NCI-H510A treated with DMSO at 0.1 percent for 48 hours (cell line): ENCODE measurements at regions not wholly inside any gene's neighbourhood (a gene's known extent, or its start where the extent isn't known, plus 50 kb on each side); places are given as distances from the start of the nearest gene placed in this dataset.
A peak's percentile ranks its signal among the peaks of the same experiment; 100 is the strongest.

Experiments used
- DNase-seq: peaks from one replicate; lab custom pipeline; 2025; lab: John Stamatoyannopoulos, UW

DNA sequence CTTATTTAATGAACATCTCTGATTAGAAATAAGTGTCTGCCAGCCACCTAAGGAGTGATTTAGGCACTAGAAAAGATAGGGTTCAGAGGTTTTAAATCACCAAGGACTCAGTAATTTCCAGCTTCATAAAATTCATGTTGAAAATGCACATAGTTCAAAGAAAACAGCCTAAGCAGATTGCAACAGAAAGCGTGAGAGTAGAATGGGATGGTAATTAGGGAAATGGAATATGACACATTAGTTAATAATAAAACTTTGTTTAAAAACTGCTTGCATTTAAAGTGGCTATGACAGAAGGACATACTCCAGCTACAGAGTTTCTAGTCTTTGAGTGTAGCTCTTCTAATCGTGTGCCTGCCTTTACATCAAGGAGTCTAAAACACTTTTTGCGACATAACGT, 490.8 kb downstream of the TLE4 start:
- no peak for DNase-seq

DNA sequence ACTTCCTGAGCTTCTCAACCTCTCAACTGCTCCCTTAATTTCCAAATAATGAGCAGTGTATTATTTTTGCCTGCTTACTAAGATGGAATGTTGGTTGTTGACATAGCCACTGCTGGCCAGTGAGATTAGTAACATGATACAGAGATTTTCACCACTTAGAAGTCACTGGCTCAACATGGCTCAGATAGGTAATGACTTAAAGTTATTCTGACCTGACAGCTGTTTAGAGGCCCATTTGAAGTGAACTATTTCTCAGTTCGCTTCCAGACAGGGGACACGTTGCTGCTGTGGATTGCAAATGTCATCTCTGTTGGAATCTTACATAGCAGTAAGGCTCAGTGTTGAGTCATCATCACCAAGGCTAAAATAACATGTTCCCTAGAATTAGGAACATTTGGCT, 490.2 kb downstream of the TLE4 start:
- DNase-seq, result peak; percentile 30

DNA sequence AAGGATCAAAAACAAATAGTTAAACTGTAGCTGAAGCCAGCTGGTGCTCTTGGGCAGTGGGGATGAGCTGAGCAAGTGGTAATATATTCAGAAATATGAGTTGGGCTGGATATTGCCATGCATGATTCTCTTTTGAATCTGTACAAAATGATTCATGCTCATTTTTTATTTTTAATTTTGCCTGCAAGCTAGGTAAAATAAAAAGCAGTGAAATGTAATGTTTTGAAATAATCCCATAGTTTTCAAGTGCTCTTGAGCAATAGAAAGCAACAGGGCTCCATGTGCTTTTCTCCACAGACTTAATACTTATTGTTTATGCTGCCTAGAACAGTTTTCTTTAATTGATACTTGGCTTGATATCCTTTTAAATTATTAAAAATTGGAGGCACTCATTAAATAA, 489.3 kb downstream of the TLE4 start:
- DNase-seq, result no peak

DNA sequence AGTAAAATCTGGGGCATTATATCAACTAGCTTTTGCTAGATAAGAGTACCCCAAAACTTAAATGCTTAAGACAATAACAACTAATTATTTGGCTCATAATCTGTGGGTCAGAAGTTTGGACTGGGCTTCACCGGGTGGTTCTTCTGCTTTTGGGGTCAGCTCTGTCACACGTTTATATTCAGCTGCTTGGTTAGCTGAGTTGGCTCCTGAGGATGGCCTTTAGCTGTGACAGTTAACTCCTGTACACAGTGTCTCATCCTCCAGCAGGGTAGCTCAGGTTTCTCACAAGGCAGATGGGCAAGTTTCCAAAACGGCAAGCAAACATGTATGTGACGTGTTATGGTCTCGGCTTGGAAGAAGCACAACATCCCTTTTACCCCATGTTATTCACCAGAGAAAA, 488.2 kb downstream of the TLE4 start:
- DNase-seq, result no peak

DNA sequence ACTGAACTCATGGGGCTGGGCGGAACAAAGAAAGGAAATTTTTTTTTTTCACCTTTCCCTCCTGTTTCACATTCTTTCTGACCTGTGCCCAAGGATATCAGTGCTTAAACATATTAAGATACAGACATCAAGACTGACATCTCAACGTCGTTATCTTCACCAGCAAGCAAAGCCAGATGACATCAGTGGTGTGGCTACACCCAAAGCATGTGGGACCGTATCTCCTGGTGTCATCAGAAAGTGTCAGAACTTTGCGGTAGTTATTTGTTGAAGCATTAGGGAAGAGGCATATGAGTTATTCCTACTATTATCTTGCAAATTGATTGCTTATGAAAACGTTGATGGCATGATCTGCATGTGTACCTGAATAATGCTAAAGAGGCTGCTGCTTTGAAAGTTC, 487.4 kb downstream of the TLE4 start:
- no peak for DNase-seq

DNA sequence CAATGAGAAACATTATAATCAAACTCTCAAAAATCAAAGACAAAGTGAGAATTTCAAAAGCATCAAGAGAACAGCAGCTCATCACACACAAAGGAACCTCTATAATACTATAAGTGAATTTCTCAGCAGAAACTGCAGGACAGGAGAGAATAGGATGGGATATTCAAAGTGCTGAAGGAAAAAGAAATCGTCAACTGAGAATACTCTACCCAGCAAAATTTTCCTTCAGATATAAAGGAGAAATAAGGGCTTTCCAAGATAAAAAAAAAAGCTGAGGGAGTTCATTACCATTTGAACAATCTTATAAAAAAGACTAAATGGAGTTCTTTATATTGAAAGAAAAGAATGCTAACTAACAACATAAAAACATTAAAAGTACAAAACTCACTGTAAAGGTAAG, 481.1 kb downstream of the TLE4 start:
- DNase-seq, result no peak

DNA sequence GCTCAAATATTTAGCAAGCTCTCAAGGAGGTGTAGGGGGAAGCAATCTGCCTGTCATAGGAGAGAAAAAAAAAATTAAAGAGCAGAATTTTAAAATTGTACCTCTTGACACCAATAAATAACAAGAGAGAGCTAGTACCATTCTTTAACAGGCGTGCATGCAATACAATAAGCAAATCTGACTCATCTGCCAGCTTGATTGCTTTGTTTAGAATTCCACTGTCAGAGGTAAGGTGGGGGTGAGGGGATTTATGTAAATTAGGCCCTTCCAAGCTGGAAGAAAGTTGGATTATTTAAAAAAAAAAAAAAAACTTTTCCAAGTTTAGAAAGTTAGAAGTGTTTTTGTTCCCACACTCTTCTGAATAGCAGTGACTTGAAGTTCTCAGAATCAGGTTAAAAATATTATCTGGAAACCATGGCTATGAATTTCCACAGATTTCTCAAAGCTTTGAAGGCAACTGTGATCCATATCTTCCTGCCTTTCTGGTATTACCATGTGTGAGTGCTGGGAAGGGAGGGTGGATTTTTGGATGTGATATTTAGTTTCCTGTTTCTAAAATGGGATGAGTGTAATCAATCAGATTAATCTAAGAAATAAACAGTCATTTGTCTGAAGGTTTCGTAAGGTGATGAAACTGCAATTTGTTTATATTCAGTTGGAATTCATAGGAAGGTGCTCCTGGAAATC, 477.5 kb downstream of the TLE4 start:
- no peak for DNase-seq

DNA sequence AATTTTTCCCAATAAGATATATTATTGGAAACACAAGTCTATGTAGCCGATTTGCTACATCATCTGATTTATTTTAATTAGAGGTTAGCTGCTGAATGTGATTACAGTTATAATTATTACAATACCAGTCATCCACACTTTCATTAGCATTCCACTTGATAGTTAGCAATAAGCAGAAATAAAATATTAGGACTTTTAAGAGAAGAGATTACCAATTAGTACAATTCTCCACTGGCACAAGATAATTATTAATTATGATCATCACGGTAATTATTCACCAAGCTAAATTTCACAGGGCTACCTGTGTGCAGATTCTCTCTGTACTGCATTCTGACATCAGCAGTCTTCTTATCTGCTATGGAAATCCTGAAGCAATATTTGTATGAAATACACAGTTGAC, 474.7 kb downstream of the TLE4 start:
- no peak for DNase-seq

DNA sequence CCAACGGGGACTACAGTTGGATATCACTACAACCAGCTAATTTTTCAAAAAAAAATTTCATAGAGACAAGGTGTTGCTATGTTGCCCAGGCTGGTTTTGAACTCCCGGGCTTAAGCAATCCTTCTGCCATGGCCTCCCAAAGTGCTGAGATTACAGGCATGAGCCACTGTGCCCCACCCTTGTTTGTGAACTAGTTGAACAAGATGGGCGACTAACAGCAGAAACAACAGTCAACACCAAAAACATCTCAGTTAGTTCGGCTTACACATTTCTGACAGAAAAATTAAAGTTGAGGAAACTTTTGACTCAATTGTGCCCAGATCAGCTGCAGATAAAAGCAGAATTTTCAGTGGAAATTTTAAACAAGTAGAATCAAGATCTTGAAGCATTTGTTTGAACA, 470.1 kb downstream of the TLE4 start:
- no peak for DNase-seq

DNA sequence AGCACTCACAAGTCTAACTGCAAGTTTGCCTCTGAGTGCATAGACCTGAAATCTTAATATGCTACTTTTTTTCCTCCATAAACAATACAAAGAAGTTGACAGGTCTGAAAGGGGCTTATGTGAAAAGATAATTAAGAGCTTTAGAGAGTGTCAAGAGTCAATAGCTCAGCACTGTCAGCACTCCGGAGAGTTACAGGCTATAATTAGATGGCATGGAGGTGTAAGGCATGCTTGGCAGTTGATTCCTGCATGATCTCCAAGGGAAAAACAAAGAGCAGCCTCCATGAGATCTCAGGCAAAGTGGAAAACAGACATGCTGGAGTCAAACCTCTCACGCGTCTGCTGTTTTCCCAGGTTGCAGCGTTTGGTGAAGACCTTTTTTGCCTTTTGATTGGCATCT, 468.7 kb downstream of the TLE4 start:
- no peak for DNase-seq

DNA sequence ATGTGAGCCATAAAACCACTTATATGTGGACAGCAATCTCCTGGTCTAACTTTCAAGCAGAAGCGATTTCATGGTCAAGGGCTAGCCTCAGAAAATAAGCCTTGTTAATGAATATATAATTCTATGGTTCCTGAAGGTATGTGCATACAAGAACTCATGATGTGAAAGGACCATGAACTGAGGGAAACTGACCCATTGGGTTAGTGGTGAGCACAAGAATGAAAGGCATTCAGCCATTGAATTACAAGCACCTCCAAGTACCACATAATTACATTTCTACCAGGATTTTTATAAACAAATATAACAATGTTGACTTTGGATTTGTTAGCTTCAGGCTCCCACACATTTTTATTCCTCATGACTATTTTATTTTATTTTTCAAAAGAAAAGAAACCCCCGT, 459.0 kb downstream of the TLE4 start:
- DNase-seq, result no peak

DNA sequence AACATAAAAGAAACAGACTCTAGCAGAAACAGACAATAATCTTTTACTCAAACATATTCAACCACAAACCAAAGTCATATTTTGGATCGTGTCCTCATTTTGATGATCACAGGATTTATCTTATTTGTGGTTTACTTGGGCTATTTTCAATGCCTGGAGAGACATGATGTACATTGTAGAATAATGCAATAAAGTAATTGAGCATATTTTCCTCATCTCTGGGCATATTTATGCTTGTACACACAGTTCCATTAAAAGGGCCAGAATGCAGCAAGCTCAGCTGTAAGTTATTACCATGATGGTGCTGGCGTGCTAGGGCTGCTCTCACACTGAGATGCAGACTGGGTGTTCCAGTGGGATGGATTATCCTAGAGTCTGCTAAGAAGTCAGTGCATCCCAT, 456.7 kb downstream of the TLE4 start:
- no peak for DNase-seq

DNA sequence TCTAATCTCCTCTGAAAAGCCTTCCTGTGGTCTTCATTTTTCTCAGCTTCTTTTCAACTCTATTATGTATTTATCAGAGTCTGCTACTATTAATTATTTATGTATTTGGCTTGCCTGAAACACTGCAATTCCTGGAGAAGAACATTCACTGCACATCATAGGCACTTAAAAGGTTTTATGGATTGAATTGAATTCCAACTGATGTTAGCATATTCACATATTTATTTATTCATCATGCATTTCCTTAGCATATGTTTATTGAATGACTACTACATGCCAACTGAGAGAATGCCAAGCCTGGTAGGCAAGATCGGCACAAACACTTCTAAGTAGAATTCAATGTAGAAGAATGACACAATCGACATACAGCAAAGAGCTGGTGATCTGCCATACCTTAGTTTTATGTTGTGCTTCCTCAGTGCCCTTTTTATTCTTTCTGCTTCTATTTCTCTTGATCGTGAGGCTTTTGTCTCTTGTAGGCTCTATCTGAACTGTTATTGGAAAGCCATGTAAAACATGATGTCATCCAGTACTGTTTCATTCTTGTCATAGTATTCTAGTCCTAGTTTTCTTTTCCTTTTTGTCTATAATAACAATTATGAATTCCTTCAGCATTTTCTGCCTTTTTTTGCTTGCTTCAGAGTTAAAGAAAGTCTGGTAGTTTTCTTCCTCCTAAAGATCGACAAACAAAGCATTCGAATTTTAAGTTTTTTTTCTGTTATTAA, 454.2 kb downstream of the TLE4 start:
- no peak for DNase-seq

DNA sequence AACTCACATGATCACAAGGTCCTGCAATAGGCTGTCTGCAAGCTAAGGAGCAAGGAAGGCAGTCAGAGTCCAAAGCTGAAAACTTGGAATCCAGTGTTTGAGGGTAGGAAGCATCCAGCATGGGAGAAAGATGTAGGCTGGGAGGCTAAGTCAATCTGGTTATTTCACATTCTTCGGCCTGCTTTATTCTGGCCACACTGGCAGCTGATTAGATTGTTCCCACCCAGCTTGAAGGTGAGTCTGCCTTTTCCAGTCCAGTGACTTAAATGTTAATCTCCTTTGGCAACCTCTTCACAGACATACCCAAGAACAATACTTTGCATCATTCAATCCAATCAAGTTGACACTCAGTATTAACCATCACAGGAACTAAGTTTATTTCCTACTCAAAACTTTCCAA, 453.4 kb downstream of the TLE4 start:
- DNase-seq, result no peak

DNA sequence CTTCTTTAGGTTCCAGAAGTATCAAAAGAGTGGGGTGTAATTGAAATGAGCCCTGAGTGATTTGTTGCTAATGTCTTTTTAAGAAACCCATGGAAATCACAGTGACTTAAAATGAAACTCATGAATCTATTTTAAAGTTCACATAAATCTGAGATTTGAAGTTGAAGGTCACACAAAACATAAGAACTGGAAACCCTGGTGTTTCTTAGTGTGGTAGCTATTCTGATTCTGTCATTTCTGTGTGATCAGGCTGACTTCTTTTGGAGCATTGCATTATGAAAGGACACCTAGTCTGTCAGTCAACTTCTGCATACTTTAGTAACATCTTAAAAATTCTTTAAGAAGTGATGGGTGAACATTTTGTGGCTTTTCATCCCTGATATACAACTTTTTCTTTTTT, 448.8 kb downstream of the TLE4 start:
- no peak for DNase-seq

DNA sequence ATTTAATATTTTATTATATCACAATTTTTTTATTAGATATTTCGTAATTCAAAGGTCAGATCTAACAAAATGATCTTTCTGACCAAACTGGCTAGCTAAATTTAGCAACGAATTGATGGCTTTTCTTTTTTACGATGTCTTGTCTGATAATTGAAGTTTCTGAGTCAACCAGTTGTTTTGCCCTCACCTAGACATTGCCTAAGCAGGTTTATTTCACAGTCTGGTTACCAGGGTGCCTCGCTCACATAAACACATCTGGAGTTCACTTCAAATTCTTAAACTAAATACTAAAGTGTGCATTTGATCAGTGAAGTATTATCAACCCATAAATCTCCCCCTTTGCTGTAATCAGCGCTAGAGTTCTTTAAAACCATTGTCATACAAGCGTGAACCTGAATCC, 448.3 kb downstream of the TLE4 start:
- DNase-seq, result no peak

DNA sequence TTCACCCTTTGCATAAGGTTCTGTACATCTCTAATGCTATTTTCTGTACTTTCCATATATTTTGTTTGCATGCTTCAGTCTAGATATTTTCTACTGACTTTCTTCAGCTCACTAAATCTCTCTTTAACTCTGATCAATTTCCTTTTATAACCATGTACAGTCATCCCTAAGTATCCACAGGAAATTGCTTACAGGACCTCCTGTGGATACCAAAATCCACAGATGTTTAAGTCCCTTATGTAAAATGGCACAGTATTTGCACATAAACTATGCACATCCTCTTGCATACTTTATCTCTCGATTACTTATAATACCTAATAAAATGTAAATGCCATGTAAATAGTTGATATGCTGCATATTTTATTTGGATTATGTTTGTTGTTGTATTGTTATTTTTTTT, 442.1 kb downstream of the TLE4 start:
- no peak for DNase-seq

DNA sequence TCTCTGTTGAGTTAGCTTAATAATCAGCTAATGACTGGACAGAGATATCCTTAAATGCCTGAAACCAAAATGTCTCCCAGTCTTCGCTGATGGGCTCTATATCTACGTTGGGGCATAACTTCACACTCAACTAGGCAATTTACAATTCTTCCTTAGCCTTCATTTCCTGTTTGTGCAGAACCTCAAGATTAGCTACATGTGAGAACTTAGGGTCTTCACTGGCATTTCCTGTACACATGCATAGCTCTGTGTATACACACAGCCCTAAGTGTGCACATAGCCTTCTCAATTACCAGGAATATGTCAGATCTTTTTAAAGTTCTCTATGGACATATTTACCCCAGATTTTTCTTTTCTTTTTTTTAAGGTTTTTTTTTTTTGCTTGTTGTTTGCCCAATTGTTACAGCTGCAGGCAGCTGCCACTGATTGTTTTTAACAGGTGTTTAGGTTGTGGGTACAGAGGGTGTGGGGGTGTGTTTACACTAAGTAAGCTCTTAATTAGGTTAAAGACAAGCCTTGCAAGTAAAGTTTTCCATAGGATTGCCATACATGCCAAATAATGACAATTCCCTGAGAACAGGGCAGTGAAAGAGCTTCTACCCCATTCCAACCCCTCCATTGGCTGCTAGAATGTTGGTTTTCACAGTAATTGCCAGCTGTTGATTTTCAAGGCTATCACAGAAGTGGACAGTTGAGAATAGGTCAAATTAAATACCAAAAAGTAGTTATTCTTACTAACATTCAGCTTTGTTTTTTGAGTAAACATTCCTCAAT, 441.0 kb downstream of the TLE4 start:
- no peak for DNase-seq

DNA sequence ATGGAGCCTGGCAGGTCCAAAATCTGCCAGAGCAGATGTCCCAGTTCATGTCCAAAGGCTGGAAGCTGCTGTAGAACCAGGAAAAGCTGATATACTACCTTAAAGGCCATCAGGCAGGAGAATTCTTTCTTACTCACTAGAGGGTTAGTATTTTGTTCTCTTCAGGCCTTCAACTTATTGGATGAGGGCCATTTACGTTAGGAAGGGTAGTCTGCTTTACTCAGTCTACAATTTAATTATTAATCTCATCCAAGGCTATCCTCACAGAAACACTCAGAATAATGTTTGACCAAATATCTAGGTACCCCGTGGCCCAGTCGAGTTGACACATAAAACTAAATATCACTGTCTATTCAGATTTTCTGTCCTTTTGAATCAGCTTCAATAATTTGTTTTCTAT, 437.4 kb downstream of the TLE4 start:
- DNase-seq, result no peak

DNA sequence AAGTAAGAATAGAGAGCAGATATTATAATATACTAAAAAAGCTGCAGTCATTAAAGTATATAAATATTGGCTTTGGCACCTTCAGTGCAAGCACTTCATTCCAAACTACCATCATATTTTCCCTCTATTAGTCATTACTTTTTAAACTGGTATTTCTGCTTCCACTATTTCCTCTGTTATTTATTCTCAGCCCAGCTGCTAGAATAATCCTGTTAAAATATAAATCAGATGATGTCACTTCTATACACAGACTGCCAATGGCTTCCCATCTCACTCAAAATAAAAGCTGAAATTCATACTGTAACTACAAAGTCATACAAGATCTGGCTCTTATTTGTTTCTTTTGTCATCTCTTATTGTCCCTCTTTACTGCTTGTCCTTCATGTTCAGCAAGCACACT, 432.9 kb downstream of the TLE4 start:
- DNase-seq, result no peak

DNA sequence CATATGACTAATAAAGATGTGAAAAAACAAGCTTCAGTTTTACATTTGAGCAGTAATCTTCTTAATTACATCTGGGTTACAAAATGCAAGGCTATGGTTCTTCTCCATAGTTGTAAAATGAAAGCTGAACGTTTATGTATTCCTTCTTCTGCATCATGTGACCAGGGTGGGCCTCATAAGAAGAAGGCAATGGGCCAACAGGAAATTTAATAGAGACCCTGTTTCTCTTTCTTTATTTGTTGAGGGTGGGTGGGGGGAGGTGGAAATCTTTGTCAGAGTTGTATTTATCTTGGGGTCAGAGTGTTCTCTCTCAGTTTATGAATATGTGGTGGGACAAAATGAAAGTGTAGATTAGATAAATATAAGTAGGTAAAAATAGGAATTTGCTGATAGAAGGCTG, 418.8 kb downstream of the TLE4 start:
- no peak for DNase-seq

DNA sequence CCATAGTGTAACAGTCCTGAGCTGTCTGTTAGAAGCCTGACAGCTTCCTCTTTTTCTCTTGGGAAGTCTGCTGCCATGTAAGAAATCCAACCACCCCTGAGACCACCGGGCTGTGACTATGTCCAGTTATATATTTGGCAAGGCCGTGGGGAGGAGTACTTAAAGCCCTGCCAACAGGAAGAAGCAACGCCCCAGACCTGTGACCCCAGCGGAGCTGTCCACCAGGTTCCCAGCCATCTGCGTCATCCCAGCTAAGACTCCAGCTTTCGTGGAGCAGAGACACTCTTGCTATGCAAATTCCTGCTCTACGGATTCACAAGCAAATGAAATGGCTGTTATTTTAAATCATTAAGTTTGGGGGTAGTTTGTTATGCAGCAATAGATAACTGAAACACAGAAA, 417.3 kb downstream of the TLE4 start:
- no peak for DNase-seq

DNA sequence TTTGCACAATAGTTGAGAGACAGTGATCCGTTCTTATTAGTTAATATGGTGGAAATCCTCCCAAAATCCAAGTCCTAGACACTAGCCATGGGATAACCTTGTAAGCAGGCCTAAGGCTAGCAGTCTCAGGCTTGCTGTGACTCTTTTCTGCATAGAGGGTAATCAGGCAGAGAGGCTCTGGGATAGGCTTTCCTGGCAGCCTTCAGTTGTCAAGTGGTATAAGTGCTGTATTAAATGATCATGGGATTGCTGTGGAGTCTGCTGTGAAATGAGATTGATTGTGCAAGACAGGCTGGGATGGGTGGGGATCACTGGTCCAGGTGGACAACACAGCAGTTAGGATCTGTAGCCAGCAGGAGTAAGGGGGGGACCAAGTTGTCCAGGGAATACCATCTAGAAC, 416.4 kb downstream of the TLE4 start:
- no peak for DNase-seq
